ENCODE measurements at regions not wholly inside any gene's neighbourhood (a gene's known extent, or its start where the extent isn't known, plus 50 kb on each side); places are given as distances from the start of the nearest gene placed in this dataset.
"Not testable (repeated sequence)": the region's sequence is repeated elsewhere in the genome, so short reads cannot be mapped to it uniquely, and the experiment has no call there.

GRCh38 chr1:24268555-24268954, 50.6 kb upstream of the GRHL3 start:
- not testable (repeated sequence) for DNase-seq

GRCh38 chr1:24266998-24267397, 52.2 kb upstream of the GRHL3 start:
- DNase-seq: no peak

- DNase-seq: no peak
Observed at GRCh38 chr1:24266398-24266941, 52.7 kb upstream of the GRHL3 start.

- no peak for DNase-seq
Observed at GRCh38 chr1:24263746-24264145, 55.4 kb upstream of the GRHL3 start.

GRCh38 chr1:24263211-24263610, 55.9 kb upstream of the GRHL3 start:
- no peak for DNase-seq

- no peak for DNase-seq
Observed at GRCh38 chr1:24261977-24262376, 57.2 kb upstream of the GRHL3 start.

GRCh38 chr1:24258735-24259424, 60.3 kb upstream of the GRHL3 start:
- DNase-seq: no peak

- no peak for DNase-seq
Observed at GRCh38 chr1:24257373-24257772, 61.8 kb upstream of the GRHL3 start.

- DNase-seq: no peak
Observed at GRCh38 chr1:24256687-24257086, 62.5 kb upstream of the GRHL3 start.

GRCh38 chr1:24255226-24255625, 63.9 kb upstream of the GRHL3 start:
- DNase-seq: peak in 1 of 4 experiments; percentile 2

GRCh38 chr1:24254783-24255182, 64.4 kb upstream of the GRHL3 start:
- DNase-seq: no peak

GRCh38 chr1:24253571-24253970, 65.6 kb upstream of the GRHL3 start:
- no peak for DNase-seq

GRCh38 chr1:24252185-24252780, 65.2 kb upstream of the IFNLR1 start:
- DNase-seq: no peak

- no peak for DNase-seq
Observed at GRCh38 chr1:24251501-24251900, 64.4 kb upstream of the IFNLR1 start.

GRCh38 chr1:24250791-24251190, 63.7 kb upstream of the IFNLR1 start:
- DNase-seq: no peak

GRCh38 chr1:24250224-24250623, 63.1 kb upstream of the IFNLR1 start:
- no peak for DNase-seq

GRCh38 chr1:24248859-24249258, 61.8 kb upstream of the IFNLR1 start:
- peak; percentile 40 to 69 (median 59) for DNase-seq

GRCh38 chr1:24247337-24247736, 60.2 kb upstream of the IFNLR1 start:
- not testable (repeated sequence) for DNase-seq

- no peak for DNase-seq
Observed at GRCh38 chr1:24244519-24245268, 57.6 kb upstream of the IFNLR1 start.

GRCh38 chr1:24237750-24238395, 50.8 kb upstream of the IFNLR1 start:
- DNase-seq: no peak

- DNase-seq: no peak
Observed at GRCh38 chr1:24236789-24237371, 49.8 kb upstream of the IFNLR1 start.

Measured in suppressor macrophage (primary cell).